ENCODE measurements at regions not wholly inside any gene's neighbourhood (a gene's known extent, or its start where the extent isn't known, plus 50 kb on each side); places are given as distances from the start of the nearest gene placed in this dataset.

- WGBS (ENCODE audit: insufficient coverage), result no CpG with 5 or more reads among the region's 8 CpGs
- DNase-seq (no peak), ATAC-seq (ENCODE audit: low read depth) (no peak)
- Histone ChIP-seq H2AFZ (ENCODE audit: insufficient read depth, low read depth, low read length, poor library complexity, severe bottlenecking) (no peak overlapping the region), H3K4me3 (ENCODE audit: control extremely low read depth in 1 of 5, extremely low read depth in 1 of 5, insufficient read depth in 1 of 5, low read depth in 2 of 5, low read length in 4 of 5) (no peak overlapping the region), H4K20me1 (ENCODE audit: control insufficient read depth, insufficient read depth, low read length, poor library complexity, severe bottlenecking) (peaks cover 37% of the 10 kb centered on the region), H3K4me2 (replicated peaks; ENCODE audit: low read depth, low read length, poor library complexity, severe bottlenecking) (no peak overlapping the region), H3K9me3 (ENCODE audit: control extremely low read depth in 1 of 3, control insufficient read depth in 2 of 3, insufficient read depth in 1 of 3, low read length in 2 of 3) (no peaks in the 10 kb centered on the region), H3K4me1 (ENCODE audit: control insufficient read depth in 2 of 2, insufficient read depth in 2 of 2, low read length in 2 of 2) (peaks cover 5 to 6% of the 10 kb centered on the region in 2 donors), H3K36me3 (replicated peaks in 1 of 2; ENCODE audit: control extremely low read depth in 1 of 2, control insufficient read depth in 1 of 2, extremely low read depth in 1 of 2, insufficient read depth in 2 of 2, low read length in 1 of 2) (peaks cover 0 to 5% of the 10 kb centered on the region in 2 experiments), H3K9ac (ENCODE audit: low read length) (no peak overlapping the region), H3K27me3 (replicated peaks in 1 of 4; ENCODE audit: control extremely low read depth in 1 of 4, control insufficient read depth in 3 of 4, insufficient read depth in 4 of 4, low read length in 3 of 4) (no peaks in the 10 kb centered on the region), H3K79me2 (ENCODE audit: control insufficient read depth, insufficient read depth, low read length) (peaks cover 79% of the 10 kb centered on the region), H3K27ac (ENCODE audit: low read length in 2 of 2) (no peak overlapping the region)
- H3K4me3 Mint-ChIP-seq, result no peak overlapping the region
- intact Hi-C loops (cut with micrococcal nuclease), result loop anchor here (10.0 kb wide), 1 partner anchor 75 kb away; no protein-coding TSS in a partner anchor
- POLR2A ChIA-PET, result interaction anchor here (2.3 kb wide), 1 partner anchor 9 kb away, joined by 6 read pairs; no protein-coding TSS in a partner anchor
- no peaks in the 10 kb centered on the region for H3K9me3 Mint-ChIP-seq (ENCODE audit: insufficient read depth)
- H3K27me3 Mint-ChIP-seq, result no peaks in the 10 kb centered on the region
- CTCF ChIA-PET, result interaction anchor here (0.9 to 4.6 kb wide), 8 partner anchors 9 to 730 kb away, joined by 3 to 25 read pairs (median 4); a partner anchor contains a TSS
- TF ChIP-seq EZH2 (IDR thresholded peaks at IDR 0.05; ENCODE audit: borderline replicate concordance, insufficient read depth, low read depth, low read length, poor library complexity, severe bottlenecking), result no peak
- TF ChIP-seq CTCF (IDR thresholded peaks at IDR 0.05), result no peak
- no peak overlapping the region for H3K27ac Mint-ChIP-seq
- H3K4me1 Mint-ChIP-seq, result peaks cover 28% of the 10 kb centered on the region
Measured at GRCh38 chr6:4009486-4009885, 69.5 kb downstream of the FAM217A start.

GRCh38 chr6:4010048-4010447, 68.9 kb downstream of the FAM217A start:
- peaks cover 84% of the 10 kb centered on the region for H3K79me2 ChIP-seq (ENCODE audit: control insufficient read depth, insufficient read depth, low read length)
- H3K4me3 Mint-ChIP-seq, result no peak overlapping the region
- peaks cover 5 to 6% of the 10 kb centered on the region in 2 donors for H3K4me1 ChIP-seq (ENCODE audit: control insufficient read depth in 2 of 2, insufficient read depth in 2 of 2, low read length in 2 of 2)
- DNase-seq (no peak), ATAC-seq (ENCODE audit: low read depth) (no peak)
- no peak overlapping the region for H3K27ac Mint-ChIP-seq
- no peaks in the 10 kb centered on the region for H3K9me3 ChIP-seq (ENCODE audit: control extremely low read depth in 1 of 3, control insufficient read depth in 2 of 3, insufficient read depth in 1 of 3, low read length in 2 of 3)
- WGBS (ENCODE audit: insufficient coverage), result no CpG with 5 or more reads among the region's 2 CpGs
- ChIA-PET CTCF (interaction anchor here (0.9 to 4.6 kb wide), 5 partner anchors 12 to 730 kb away, joined by 3 to 25 read pairs (median 5); a partner anchor contains a TSS), POLR2A (no interaction called here)
- H3K36me3 ChIP-seq (replicated peaks in 1 of 2; ENCODE audit: control extremely low read depth in 1 of 2, control insufficient read depth in 1 of 2, extremely low read depth in 1 of 2, insufficient read depth in 2 of 2, low read length in 1 of 2), result peaks cover 0 to 4% of the 10 kb centered on the region in 2 experiments
- intact Hi-C loops (cut with micrococcal nuclease), result loop anchor here (10.0 kb wide), 2 partner anchors 555 to 765 kb away; partner anchors contain the start of genes CDYL and SLC22A23
- peaks cover 32% of the 10 kb centered on the region for H3K4me1 Mint-ChIP-seq
- no peak overlapping the region for H2AFZ ChIP-seq (ENCODE audit: insufficient read depth, low read depth, low read length, poor library complexity, severe bottlenecking)
- H3K4me2 ChIP-seq (replicated peaks; ENCODE audit: low read depth, low read length, poor library complexity, severe bottlenecking), result no peak overlapping the region
- H3K9me3 Mint-ChIP-seq (ENCODE audit: insufficient read depth), result no peaks in the 10 kb centered on the region
- TF ChIP-seq EZH2 (IDR thresholded peaks at IDR 0.05; ENCODE audit: borderline replicate concordance, insufficient read depth, low read depth, low read length, poor library complexity, severe bottlenecking) (no peak), CTCF (IDR thresholded peaks at IDR 0.05) (no peak)
- H3K27me3 ChIP-seq (replicated peaks in 1 of 4; ENCODE audit: control extremely low read depth in 1 of 4, control insufficient read depth in 3 of 4, insufficient read depth in 4 of 4, low read length in 3 of 4), result no peaks in the 10 kb centered on the region
- H3K27ac ChIP-seq (ENCODE audit: low read length in 2 of 2), result no peak overlapping the region
- no peak overlapping the region for H3K9ac ChIP-seq (ENCODE audit: low read length)
- peaks cover 35% of the 10 kb centered on the region for H4K20me1 ChIP-seq (ENCODE audit: control insufficient read depth, insufficient read depth, low read length, poor library complexity, severe bottlenecking)
- no peaks in the 10 kb centered on the region for H3K27me3 Mint-ChIP-seq
- no peak overlapping the region for H3K4me3 ChIP-seq (ENCODE audit: control extremely low read depth in 1 of 5, extremely low read depth in 1 of 5, insufficient read depth in 1 of 5, low read depth in 2 of 5, low read length in 4 of 5)

Data from B cell (primary cell).